Tibial nerve (tissue), 4 donors: ENCODE measurements at regions not wholly inside any gene's neighbourhood (a gene's known extent, or its start where the extent isn't known, plus 50 kb on each side); places are given as distances from the start of the nearest gene placed in this dataset.

Experiments
- DNase-seq, 2 donors: peaks; one replicate each; pipeline ENCODE4 v3.0.0-alpha.2; 2019; ENCODE audit warnings: low spot score in 2 of 2
- H3K27ac ChIP-seq, 4 donors: fragments of 200-600 bp; sonication (generic) in 3 of 4; one replicate each; pipeline ENCODE4 v1.5.1; 2017 to 2019; ENCODE audit warnings: mild to moderate bottlenecking in 1 of 4
- H3K27me3 ChIP-seq, 2 donors: fragments of 200-600 bp; sonication (generic) in 1 of 2; one replicate each; pipeline versions ENCODE4 v1.5.1 to v1.6.0; 2017 to 2019
- H3K36me3 ChIP-seq, 3 donors: fragments of 200-600 bp; sonication (generic); one replicate each; pipeline ENCODE4 v1.5.1; 2018 to 2019
- H3K4me1 ChIP-seq, 4 donors: fragments of 200-600 bp; sonication (generic) in 3 of 4; one replicate each; pipeline ENCODE4 v1.5.1; 2017 to 2019
- H3K4me3 ChIP-seq, 4 donors: fragments of 200-600 bp; sonication (generic) in 3 of 4; one replicate each; pipeline ENCODE4 v1.5.1; 2017 to 2019; ENCODE audit warnings: mild to moderate bottlenecking in 1 of 4, moderate library complexity in 1 of 4
- H3K9me3 ChIP-seq, 4 donors: fragments of 200-600 bp; sonication (generic) in 3 of 4; one replicate each; pipeline ENCODE4 v1.5.1; 2017 to 2019
- EP300 ChIP-seq, 2 donors: sonication (generic); formaldehyde crosslinking; IDR thresholded peaks; one replicate each; pipeline ENCODE4 v1.6.1; 2017; ENCODE audit warnings: antibody characterized with exemption in 2 of 2, mild to moderate bottlenecking in 1 of 2
- POLR2A ChIP-seq, 2 donors: fragments of 450-650 bp; IDR thresholded peaks; one replicate each; pipeline ENCODE4 v1.6.1; 2017; ENCODE audit warnings: antibody characterized with exemption in 2 of 2, mild to moderate bottlenecking in 2 of 2, moderate library complexity in 2 of 2
- WGBS, 2 donors: methylation state at CpG; one replicate each; pipeline ENCODE4 v1.1.5; 2018; 5-methylcytosine and 5-hydroxymethylcytosine counted together
- TF ChIP-seq, protein P1 (sequence below), 5 experiments: fragments of 200-600 bp in 3 of 5; fragments of 450-650 bp in 2 of 5; sonication (generic) in 3 of 5; IDR thresholded peaks; one replicate each; pipeline ENCODE4 v1.5.1; 2016 to 2019; ENCODE audit warnings: antibody characterized with exemption in 5 of 5, mild to moderate bottlenecking in 3 of 5, moderate library complexity in 2 of 5

DNA sequence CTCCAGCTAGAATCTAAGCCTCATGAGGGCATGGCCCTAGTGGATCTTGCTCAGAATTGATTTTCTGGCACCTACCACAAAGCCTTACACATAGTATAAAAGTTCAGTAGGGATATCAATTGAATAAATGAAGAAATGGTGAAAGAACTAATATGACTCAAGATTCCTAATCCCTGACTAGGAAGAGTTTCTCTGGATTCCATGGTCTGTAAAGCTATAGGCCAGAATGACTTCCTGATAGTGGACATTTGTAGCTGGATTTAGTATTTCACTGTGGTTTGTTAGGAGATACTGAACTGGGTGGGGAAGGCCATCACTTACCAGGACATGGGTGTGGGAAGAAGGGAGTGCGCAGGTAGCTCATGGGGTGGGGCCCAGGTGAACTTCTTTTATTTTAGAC, 168.9 kb downstream of the RAP2B start:
- TF ChIP-seq, protein P1, sequence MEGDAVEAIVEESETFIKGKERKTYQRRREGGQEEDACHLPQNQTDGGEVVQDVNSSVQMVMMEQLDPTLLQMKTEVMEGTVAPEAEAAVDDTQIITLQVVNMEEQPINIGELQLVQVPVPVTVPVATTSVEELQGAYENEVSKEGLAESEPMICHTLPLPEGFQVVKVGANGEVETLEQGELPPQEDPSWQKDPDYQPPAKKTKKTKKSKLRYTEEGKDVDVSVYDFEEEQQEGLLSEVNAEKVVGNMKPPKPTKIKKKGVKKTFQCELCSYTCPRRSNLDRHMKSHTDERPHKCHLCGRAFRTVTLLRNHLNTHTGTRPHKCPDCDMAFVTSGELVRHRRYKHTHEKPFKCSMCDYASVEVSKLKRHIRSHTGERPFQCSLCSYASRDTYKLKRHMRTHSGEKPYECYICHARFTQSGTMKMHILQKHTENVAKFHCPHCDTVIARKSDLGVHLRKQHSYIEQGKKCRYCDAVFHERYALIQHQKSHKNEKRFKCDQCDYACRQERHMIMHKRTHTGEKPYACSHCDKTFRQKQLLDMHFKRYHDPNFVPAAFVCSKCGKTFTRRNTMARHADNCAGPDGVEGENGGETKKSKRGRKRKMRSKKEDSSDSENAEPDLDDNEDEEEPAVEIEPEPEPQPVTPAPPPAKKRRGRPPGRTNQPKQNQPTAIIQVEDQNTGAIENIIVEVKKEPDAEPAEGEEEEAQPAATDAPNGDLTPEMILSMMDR (IDR thresholded peaks at IDR 0.05), result no peak
- TF ChIP-seq EP300 (IDR thresholded peaks at IDR 0.05) (no peak), POLR2A (IDR thresholded peaks at IDR 0.05) (no peak)
- WGBS, 2 donors, result 96 to 100% methylated on average over 1 of the region's 1 CpG
- H3K4me1 ChIP-seq, result no peaks in the 10 kb centered on the region
- no peaks in the 10 kb centered on the region for H3K27me3 ChIP-seq
- H3K4me3 ChIP-seq, result no peak overlapping the region
- no peaks in the 10 kb centered on the region for H3K36me3 ChIP-seq
- H3K27ac ChIP-seq, result no peak overlapping the region
- no peaks in the 10 kb centered on the region for H3K9me3 ChIP-seq
- no peak for DNase-seq

DNA sequence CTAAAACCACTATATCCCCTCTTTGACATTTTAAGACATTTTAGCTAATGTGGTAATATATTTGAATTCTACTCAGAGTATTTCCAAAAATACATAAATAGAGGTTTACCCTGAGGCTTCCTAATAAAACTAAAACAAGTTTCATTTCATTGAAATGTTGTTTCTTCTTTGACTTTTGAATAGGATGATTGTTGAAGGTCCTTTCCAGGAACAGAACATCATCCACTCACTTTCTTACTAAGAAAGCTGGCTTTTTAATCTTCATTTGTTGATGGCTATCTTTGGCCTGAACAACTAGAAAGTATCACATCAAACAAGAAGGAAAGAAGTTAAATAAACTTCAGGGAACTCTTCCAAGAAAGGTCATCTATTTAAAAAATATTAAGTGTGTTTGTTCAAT, 169.7 kb downstream of the RAP2B start:
- H3K27ac ChIP-seq, result no peak overlapping the region
- TF ChIP-seq, protein P1 (IDR thresholded peaks at IDR 0.05), result no peak
- TF ChIP-seq EP300 (IDR thresholded peaks at IDR 0.05) (no peak), POLR2A (IDR thresholded peaks at IDR 0.05) (no peak)
- no peak overlapping the region for H3K4me3 ChIP-seq
- H3K9me3 ChIP-seq, result no peaks in the 10 kb centered on the region
- DNase-seq, result no peak
- H3K4me1 ChIP-seq, result no peaks in the 10 kb centered on the region
- H3K36me3 ChIP-seq, result no peaks in the 10 kb centered on the region
- H3K27me3 ChIP-seq, result no peaks in the 10 kb centered on the region

GRCh38 chr3:153334558-153334957, 172.5 kb downstream of the RAP2B start:
- no peak for DNase-seq
- H3K27ac ChIP-seq, result no peak overlapping the region
- H3K27me3 ChIP-seq, result no peaks in the 10 kb centered on the region
- H3K4me1 ChIP-seq, result peaks cover 0 to 13% (median 5%) of the 10 kb centered on the region in 4 donors
- H3K36me3 ChIP-seq, result no peaks in the 10 kb centered on the region
- TF ChIP-seq EP300 (IDR thresholded peaks at IDR 0.05), result peak; percentile 32 to 35
- TF ChIP-seq, protein P1 (IDR thresholded peaks at IDR 0.05), result no peak
- TF ChIP-seq POLR2A (IDR thresholded peaks at IDR 0.05), result no peak
- H3K4me3 ChIP-seq, result no peak overlapping the region
- H3K9me3 ChIP-seq, result no peaks in the 10 kb centered on the region
- 89 to 98% methylated on average over 1 of the region's 1 CpG for WGBS, 2 donors

DNA sequence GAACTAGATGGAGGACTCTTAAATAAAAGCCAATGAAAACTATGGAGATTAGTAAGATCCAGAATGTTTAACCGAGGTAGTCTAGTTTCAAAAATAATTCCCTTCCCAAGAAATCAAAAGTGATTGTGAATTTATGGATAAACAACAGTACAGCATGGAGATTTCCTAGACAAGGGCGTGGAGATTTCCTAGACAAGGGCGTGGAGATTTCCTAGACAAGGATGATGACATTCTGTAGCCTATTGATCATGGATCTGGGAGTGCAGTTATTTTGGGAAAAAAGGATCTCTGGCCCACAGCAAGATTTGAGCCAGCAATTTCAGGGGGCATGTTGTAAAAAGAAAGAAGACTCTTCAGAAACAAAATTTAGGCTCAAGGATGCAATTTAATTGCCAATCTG, 175.3 kb downstream of the RAP2B start:
- no peak for TF ChIP-seq EP300 (IDR thresholded peaks at IDR 0.05)
- no peak for TF ChIP-seq POLR2A (IDR thresholded peaks at IDR 0.05)
- Histone ChIP-seq H3K27me3 (no peaks in the 10 kb centered on the region), H3K4me3 (no peak overlapping the region), H3K27ac (no peak overlapping the region), H3K4me1 (peaks cover 0 to 13% (median 5%) of the 10 kb centered on the region in 4 donors), H3K9me3 (peaks cover 0 to 8% (median 0%) of the 10 kb centered on the region in 4 donors), H3K36me3 (no peaks in the 10 kb centered on the region)
- DNase-seq, result no peak
- WGBS, 2 donors, result 87 to 89% methylated on average over 3 of the region's 3 CpGs

- 18 to 19% methylated on average over 3 of the region's 3 CpGs for WGBS, 2 donors
- Histone ChIP-seq H3K27me3 (no peaks in the 10 kb centered on the region), H3K27ac (peak overlapping the region in 2 of 4 donors; percentile 24 to 56), H3K36me3 (no peaks in the 10 kb centered on the region), H3K4me3 (no peak overlapping the region), H3K4me1 (peaks cover 0 to 13% (median 5%) of the 10 kb centered on the region in 4 donors), H3K9me3 (peaks cover 0 to 8% (median 0%) of the 10 kb centered on the region in 4 donors)
- peak in 1 of 2 donors; percentile 8 for DNase-seq
- peak in 1 of 2 donors; percentile 60 for TF ChIP-seq EP300 (IDR thresholded peaks at IDR 0.05)
- TF ChIP-seq, protein P1 (IDR thresholded peaks at IDR 0.05), result no peak
Observed at GRCh38 chr3:153338487-153338886, 176.5 kb downstream of the RAP2B start.

- Histone ChIP-seq H3K27ac (peak overlapping the region in 2 of 4 donors; percentile 24 to 56), H3K36me3 (no peaks in the 10 kb centered on the region), H3K9me3 (peaks cover 0 to 8% (median 0%) of the 10 kb centered on the region in 4 donors), H3K4me3 (no peak overlapping the region), H3K27me3 (no peaks in the 10 kb centered on the region), H3K4me1 (peaks cover 0 to 13% (median 5%) of the 10 kb centered on the region in 4 donors)
- TF ChIP-seq EP300 (IDR thresholded peaks at IDR 0.05) (no peak), POLR2A (IDR thresholded peaks at IDR 0.05) (no peak)
- TF ChIP-seq, protein P1 (IDR thresholded peaks at IDR 0.05), result no peak
- no peak for DNase-seq
Observed at GRCh38 chr3:153339065-153339464, 177.0 kb downstream of the RAP2B start.
